Breast epithelium (tissue), 4 donors: ENCODE measurements at regions not wholly inside any gene's neighbourhood (a gene's known extent, or its start where the extent isn't known, plus 50 kb on each side); places are given as distances from the start of the nearest gene placed in this dataset.

Experiments
- DNase-seq, 2 donors: peaks; one replicate each; pipeline ENCODE4 v3.0.0-alpha.2; 2019; ENCODE audit warnings: low spot score in 2 of 2
- H3K27ac ChIP-seq, 2 donors: fragments of 200-600 bp; sonication (generic) in 1 of 2; one replicate each; pipeline ENCODE4 v1.5.1; 2016 to 2019; ENCODE audit warnings: mild to moderate bottlenecking in 1 of 2
- H3K27me3 ChIP-seq, 2 donors: fragments of 200-600 bp; sonication (generic) in 1 of 2; one replicate each; pipeline versions ENCODE4 v1.5.1 to v1.6.0; 2017 to 2019; ENCODE audit warnings: control low read depth in 1 of 2, mild to moderate bottlenecking in 1 of 2
- H3K36me3 ChIP-seq: fragments of 200-600 bp; one replicate; pipeline ENCODE4 v1.5.1; 2019
- H3K4me1 ChIP-seq, 2 donors: fragments of 200-600 bp; sonication (generic); one replicate each; pipeline ENCODE4 v1.5.1; 2016 to 2019; ENCODE audit warnings: control low read depth in 1 of 2
- H3K4me3 ChIP-seq, 3 donors: fragments of 200-600 bp; sonication (generic); 1 replicate in 2 of 3; 2 replicates in 1 of 3; pipeline ENCODE4 v1.5.1; 2016 to 2019; ENCODE audit warnings: mild to moderate bottlenecking in 3 of 3, moderate library complexity in 2 of 3
- H3K9me3 ChIP-seq, 2 donors: fragments of 200-600 bp; sonication (generic) in 1 of 2; one replicate each; pipeline ENCODE4 v1.5.1; 2016 to 2019; ENCODE audit warnings: control low read depth in 1 of 2
- CTCF ChIP-seq, 3 donors: fragments of 450-650 bp; IDR thresholded peaks; one replicate each; pipeline ENCODE4 v1.5.1; 2016 to 2017; ENCODE audit warnings: antibody characterized with exemption in 3 of 3, mild to moderate bottlenecking in 3 of 3, moderate library complexity in 3 of 3
- POLR2A ChIP-seq: fragments of 450-650 bp; IDR thresholded peaks from one replicate; pipeline ENCODE4 v1.6.1; 2016; ENCODE audit warnings: antibody characterized with exemption, mild to moderate bottlenecking, moderate library complexity
- POLR2AphosphoS5 ChIP-seq, 3 donors: sonication (generic); formaldehyde crosslinking; IDR thresholded peaks; one replicate each; pipeline ENCODE4 v1.6.1; 2017; ENCODE audit warnings: antibody characterized with exemption in 3 of 3
- intact Hi-C: fragments of 100-400 bp; cut with DNase I; formaldehyde crosslinking; loops from one replicate; pipeline ENCODE4 v1.15.1; 2023; ENCODE audit warnings: low total_unique reads

GRCh38 chr2:100752628-100753333 lies 67.2 kb upstream of the NPAS2 start:
- H3K4me3 ChIP-seq = no peak overlapping the region
- TF ChIP-seq POLR2AphosphoS5 (IDR thresholded peaks at IDR 0.05) = no peak
- no peak for TF ChIP-seq CTCF (IDR thresholded peaks at IDR 0.05)
- no peak for TF ChIP-seq POLR2A
- no peaks in the 10 kb centered on the region for H3K36me3 ChIP-seq
- no peaks in the 10 kb centered on the region for H3K9me3 ChIP-seq
- peaks cover 0 to 10% of the 10 kb centered on the region in 2 donors for H3K27me3 ChIP-seq
- no peaks in the 10 kb centered on the region for H3K4me1 ChIP-seq
- H3K27ac ChIP-seq = peak overlapping the region in 1 of 2 donors; percentile 11
- intact Hi-C loops = loop anchor here (10.0 kb wide), 1 partner anchor 52 kb away; no protein-coding TSS in a partner anchor
- DNase-seq = no peak

GRCh38 chr2:100753444-100753843 lies 66.5 kb upstream of the NPAS2 start:
- no peak for DNase-seq
- no peak overlapping the region for H3K27ac ChIP-seq

GRCh38 chr2:100753881-100754280 lies 66.1 kb upstream of the NPAS2 start:
- Histone ChIP-seq H3K27ac (no peak overlapping the region), H3K4me1 (no peaks in the 10 kb centered on the region), H3K4me3 (no peak overlapping the region), H3K36me3 (no peaks in the 10 kb centered on the region), H3K9me3 (no peaks in the 10 kb centered on the region), H3K27me3 (peaks cover 0 to 10% of the 10 kb centered on the region in 2 donors)
- intact Hi-C loops = loop anchor here (10.0 kb wide), 1 partner anchor 51 kb away; no protein-coding TSS in a partner anchor
- DNase-seq = no peak
- no peak for TF ChIP-seq POLR2A
- TF ChIP-seq CTCF (IDR thresholded peaks at IDR 0.05) = no peak
- TF ChIP-seq POLR2AphosphoS5 (IDR thresholded peaks at IDR 0.05) = no peak

More at GRCh38 chr2:100753444-100753843, 66.5 kb upstream of the NPAS2 start:
- Histone ChIP-seq H3K27me3 (peaks cover 0 to 10% of the 10 kb centered on the region in 2 donors), H3K9me3 (no peaks in the 10 kb centered on the region), H3K4me1 (no peaks in the 10 kb centered on the region), H3K4me3 (no peak overlapping the region), H3K36me3 (no peaks in the 10 kb centered on the region)
- TF ChIP-seq POLR2AphosphoS5 (IDR thresholded peaks at IDR 0.05) = no peak
- no peak for TF ChIP-seq CTCF (IDR thresholded peaks at IDR 0.05)
- intact Hi-C loops = loop anchor here (10.0 kb wide), 1 partner anchor 51 kb away; no protein-coding TSS in a partner anchor

GRCh38 chr2:100754951-100755350 lies 65.0 kb upstream of the NPAS2 start:
- intact Hi-C loops = loop anchor here (10.0 kb wide), 1 partner anchor 50 kb away; no protein-coding TSS in a partner anchor
- H3K27ac ChIP-seq = no peak overlapping the region
- H3K4me3 ChIP-seq = no peak overlapping the region
- H3K36me3 ChIP-seq = no peaks in the 10 kb centered on the region
- DNase-seq = no peak
- TF ChIP-seq CTCF (IDR thresholded peaks at IDR 0.05) = no peak
- TF ChIP-seq POLR2AphosphoS5 (IDR thresholded peaks at IDR 0.05) = no peak
- TF ChIP-seq POLR2A = no peak
- no peaks in the 10 kb centered on the region for H3K4me1 ChIP-seq
- H3K9me3 ChIP-seq = no peaks in the 10 kb centered on the region
- H3K27me3 ChIP-seq = peaks cover 0 to 10% of the 10 kb centered on the region in 2 donors

- no peak for TF ChIP-seq POLR2AphosphoS5 (IDR thresholded peaks at IDR 0.05)
- no peak for TF ChIP-seq POLR2A
- no peak for TF ChIP-seq CTCF (IDR thresholded peaks at IDR 0.05)
- H3K4me1 ChIP-seq = no peaks in the 10 kb centered on the region
- intact Hi-C loops = loop anchor here (10.0 kb wide), 1 partner anchor 49 kb away; no protein-coding TSS in a partner anchor
- no peak overlapping the region for H3K27ac ChIP-seq
- H3K27me3 ChIP-seq = peaks cover 0 to 9% of the 10 kb centered on the region in 2 donors
- H3K36me3 ChIP-seq = no peaks in the 10 kb centered on the region
- H3K4me3 ChIP-seq = no peak overlapping the region
- no peaks in the 10 kb centered on the region for H3K9me3 ChIP-seq
- peak in 1 of 2 donors; percentile 47 for DNase-seq
Measured at GRCh38 chr2:100755441-100755840, 64.5 kb upstream of the NPAS2 start.
